ENCODE measurements at regions not wholly inside any gene's neighbourhood (a gene's known extent, or its start where the extent isn't known, plus 50 kb on each side); places are given as distances from the start of the nearest gene placed in this dataset.

DNA sequence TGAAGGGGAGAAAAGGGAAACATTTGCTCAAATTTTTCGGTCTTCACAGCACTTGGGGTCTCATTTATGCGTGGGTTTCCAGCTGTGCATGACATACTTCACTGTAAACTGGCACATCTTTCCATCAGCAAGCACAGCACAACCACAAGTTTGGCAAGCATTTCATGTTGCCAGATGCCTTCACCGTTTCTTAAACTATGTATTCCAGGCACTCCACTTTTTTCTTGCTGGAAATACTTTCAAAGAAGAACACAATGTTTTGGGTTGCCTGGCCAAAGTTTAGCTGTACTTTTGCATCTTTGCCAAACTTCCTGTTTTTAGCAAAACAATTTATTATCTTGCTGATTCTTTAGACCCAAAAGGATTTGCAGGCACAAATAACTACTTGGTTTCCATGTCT, 194.6 kb upstream of the MEIS1 start (continued):
- TF ChIP-seq, protein P1, sequence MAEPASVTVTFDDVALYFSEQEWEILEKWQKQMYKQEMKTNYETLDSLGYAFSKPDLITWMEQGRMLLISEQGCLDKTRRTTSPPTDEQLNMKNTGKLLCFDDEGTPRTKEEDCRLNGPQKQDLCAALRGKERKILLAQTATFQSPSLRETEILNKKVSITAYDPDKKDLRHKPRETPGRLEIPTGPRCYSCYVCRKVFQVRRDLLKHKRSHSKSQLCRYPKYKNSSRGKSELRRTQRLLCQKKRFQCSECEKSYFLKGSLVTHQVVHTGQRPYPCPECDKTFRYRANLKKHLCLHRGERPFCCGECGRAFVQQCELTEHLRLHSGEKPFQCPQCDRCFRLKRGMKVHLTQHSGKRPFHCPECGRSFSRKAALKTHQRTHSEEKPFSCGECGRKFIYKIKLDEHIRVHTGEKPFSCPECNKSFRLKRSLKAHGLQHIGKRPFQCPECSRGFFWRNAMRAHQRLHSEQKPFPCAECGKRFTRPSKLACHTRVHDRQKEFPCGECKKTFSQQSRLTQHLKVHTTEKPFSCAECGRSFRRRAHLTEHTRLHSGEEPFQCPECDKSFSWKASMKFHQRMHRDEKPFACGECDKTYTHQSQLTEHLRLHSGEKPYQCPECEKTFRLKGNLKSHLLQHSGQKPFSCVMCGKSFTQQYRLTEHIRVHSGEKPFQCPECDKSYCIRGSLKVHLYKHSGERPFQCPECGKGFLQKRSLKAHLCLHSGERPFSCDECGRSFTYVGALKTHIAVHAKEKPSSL (CRISPR knock-in tag; conservative IDR thresholded peaks at IDR 0.05), result no peak
- TF ChIP-seq CBFB (CRISPR knock-in tag; IDR thresholded peaks at IDR 0.05; ENCODE audit: low read depth) (no peak), EMX1 (CRISPR knock-in tag; IDR thresholded peaks at IDR 0.05) (no peak), KAT7 (CRISPR knock-in tag; IDR thresholded peaks at IDR 0.05; ENCODE audit: borderline replicate concordance) (no peak), PRDM15 (CRISPR knock-in tag; IDR thresholded peaks at IDR 0.05) (no peak), MLX (CRISPR knock-in tag; IDR thresholded peaks at IDR 0.05) (no peak), ZNF416 (CRISPR knock-in tag; IDR thresholded peaks at IDR 0.05) (no peak)
- TF ChIP-seq, protein P2, sequence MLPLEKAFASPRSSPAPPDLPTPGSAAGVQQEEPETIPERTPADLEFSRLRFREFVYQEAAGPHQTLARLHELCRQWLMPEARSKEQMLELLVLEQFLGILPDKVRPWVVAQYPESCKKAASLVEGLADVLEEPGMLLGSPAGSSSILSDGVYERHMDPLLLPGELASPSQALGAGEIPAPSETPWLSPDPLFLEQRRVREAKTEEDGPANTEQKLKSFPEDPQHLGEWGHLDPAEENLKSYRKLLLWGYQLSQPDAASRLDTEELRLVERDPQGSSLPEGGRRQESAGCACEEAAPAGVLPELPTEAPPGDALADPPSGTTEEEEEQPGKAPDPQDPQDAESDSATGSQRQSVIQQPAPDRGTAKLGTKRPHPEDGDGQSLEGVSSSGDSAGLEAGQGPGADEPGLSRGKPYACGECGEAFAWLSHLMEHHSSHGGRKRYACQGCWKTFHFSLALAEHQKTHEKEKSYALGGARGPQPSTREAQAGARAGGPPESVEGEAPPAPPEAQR (CRISPR knock-in tag; IDR thresholded peaks at IDR 0.05), result no peak
- TF ChIP-seq, protein P3, sequence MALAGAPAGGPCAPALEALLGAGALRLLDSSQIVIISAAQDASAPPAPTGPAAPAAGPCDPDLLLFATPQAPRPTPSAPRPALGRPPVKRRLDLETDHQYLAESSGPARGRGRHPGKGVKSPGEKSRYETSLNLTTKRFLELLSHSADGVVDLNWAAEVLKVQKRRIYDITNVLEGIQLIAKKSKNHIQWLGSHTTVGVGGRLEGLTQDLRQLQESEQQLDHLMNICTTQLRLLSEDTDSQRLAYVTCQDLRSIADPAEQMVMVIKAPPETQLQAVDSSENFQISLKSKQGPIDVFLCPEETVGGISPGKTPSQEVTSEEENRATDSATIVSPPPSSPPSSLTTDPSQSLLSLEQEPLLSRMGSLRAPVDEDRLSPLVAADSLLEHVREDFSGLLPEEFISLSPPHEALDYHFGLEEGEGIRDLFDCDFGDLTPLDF (CRISPR knock-in tag; IDR thresholded peaks at IDR 0.05), result no peak
- TF ChIP-seq, protein P4, sequence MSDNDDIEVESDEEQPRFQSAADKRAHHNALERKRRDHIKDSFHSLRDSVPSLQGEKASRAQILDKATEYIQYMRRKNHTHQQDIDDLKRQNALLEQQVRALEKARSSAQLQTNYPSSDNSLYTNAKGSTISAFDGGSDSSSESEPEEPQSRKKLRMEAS (CRISPR knock-in tag; IDR thresholded peaks at IDR 0.05), result no peak
- TF ChIP-seq, protein P5, sequence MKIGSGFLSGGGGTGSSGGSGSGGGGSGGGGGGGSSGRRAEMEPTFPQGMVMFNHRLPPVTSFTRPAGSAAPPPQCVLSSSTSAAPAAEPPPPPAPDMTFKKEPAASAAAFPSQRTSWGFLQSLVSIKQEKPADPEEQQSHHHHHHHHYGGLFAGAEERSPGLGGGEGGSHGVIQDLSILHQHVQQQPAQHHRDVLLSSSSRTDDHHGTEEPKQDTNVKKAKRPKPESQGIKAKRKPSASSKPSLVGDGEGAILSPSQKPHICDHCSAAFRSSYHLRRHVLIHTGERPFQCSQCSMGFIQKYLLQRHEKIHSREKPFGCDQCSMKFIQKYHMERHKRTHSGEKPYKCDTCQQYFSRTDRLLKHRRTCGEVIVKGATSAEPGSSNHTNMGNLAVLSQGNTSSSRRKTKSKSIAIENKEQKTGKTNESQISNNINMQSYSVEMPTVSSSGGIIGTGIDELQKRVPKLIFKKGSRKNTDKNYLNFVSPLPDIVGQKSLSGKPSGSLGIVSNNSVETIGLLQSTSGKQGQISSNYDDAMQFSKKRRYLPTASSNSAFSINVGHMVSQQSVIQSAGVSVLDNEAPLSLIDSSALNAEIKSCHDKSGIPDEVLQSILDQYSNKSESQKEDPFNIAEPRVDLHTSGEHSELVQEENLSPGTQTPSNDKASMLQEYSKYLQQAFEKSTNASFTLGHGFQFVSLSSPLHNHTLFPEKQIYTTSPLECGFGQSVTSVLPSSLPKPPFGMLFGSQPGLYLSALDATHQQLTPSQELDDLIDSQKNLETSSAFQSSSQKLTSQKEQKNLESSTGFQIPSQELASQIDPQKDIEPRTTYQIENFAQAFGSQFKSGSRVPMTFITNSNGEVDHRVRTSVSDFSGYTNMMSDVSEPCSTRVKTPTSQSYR (CRISPR knock-in tag; IDR thresholded peaks at IDR 0.05), result no peak

- no peaks in the 10 kb centered on the region for H3K36me3 Mint-ChIP-seq
- H3K9me3 Mint-ChIP-seq, result no peaks in the 10 kb centered on the region
- POLR2A ChIA-PET, result no interaction called here
- ATAC-seq (no peak), DNase-seq (ENCODE audit: low spot score) (no peak)
- H3K27me3 Mint-ChIP-seq (ENCODE audit: low read depth), result no peaks in the 10 kb centered on the region
- no peak overlapping the region for H3K27ac Mint-ChIP-seq
- no peak overlapping the region for H3K4me3 Mint-ChIP-seq
- CTCF ChIA-PET, result interaction anchor here (1.8 kb wide), 1 partner anchor 321 kb away, joined by 3 read pairs; no protein-coding TSS in a partner anchor
- H3K4me1 Mint-ChIP-seq, result peaks cover 39% of the 10 kb centered on the region
- no peak for TF ChIP-seq SOX15 (CRISPR knock-in tag; IDR thresholded peaks at IDR 0.05)
- no peak for TF ChIP-seq IRF1 (CRISPR knock-in tag; IDR thresholded peaks at IDR 0.05)
- TF ChIP-seq, protein P6, sequence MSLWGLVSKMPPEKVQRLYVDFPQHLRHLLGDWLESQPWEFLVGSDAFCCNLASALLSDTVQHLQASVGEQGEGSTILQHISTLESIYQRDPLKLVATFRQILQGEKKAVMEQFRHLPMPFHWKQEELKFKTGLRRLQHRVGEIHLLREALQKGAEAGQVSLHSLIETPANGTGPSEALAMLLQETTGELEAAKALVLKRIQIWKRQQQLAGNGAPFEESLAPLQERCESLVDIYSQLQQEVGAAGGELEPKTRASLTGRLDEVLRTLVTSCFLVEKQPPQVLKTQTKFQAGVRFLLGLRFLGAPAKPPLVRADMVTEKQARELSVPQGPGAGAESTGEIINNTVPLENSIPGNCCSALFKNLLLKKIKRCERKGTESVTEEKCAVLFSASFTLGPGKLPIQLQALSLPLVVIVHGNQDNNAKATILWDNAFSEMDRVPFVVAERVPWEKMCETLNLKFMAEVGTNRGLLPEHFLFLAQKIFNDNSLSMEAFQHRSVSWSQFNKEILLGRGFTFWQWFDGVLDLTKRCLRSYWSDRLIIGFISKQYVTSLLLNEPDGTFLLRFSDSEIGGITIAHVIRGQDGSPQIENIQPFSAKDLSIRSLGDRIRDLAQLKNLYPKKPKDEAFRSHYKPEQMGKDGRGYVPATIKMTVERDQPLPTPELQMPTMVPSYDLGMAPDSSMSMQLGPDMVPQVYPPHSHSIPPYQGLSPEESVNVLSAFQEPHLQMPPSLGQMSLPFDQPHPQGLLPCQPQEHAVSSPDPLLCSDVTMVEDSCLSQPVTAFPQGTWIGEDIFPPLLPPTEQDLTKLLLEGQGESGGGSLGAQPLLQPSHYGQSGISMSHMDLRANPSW (CRISPR knock-in tag; conservative IDR thresholded peaks at IDR 0.05; ENCODE audit: low read depth), result no peak
- no peak for TF ChIP-seq GRHL2 (CRISPR knock-in tag; IDR thresholded peaks at IDR 0.05; ENCODE audit: insufficient replicate concordance, severe bottlenecking)
- TF ChIP-seq TEAD1 (CRISPR knock-in tag; IDR thresholded peaks at IDR 0.05), result no peak
- TF ChIP-seq GTF2I (CRISPR knock-in tag; conservative IDR thresholded peaks at IDR 0.05), result no peak
These were observed 195.3 kb upstream of the MEIS1 start for GRCh38 chr2:66239655-66240054.

Measured in WTC11 (cell line).